ENCODE measurements at regions not wholly inside any gene's neighbourhood (a gene's known extent, or its start where the extent isn't known, plus 50 kb on each side); places are given as distances from the start of the nearest gene placed in this dataset.

DNA sequence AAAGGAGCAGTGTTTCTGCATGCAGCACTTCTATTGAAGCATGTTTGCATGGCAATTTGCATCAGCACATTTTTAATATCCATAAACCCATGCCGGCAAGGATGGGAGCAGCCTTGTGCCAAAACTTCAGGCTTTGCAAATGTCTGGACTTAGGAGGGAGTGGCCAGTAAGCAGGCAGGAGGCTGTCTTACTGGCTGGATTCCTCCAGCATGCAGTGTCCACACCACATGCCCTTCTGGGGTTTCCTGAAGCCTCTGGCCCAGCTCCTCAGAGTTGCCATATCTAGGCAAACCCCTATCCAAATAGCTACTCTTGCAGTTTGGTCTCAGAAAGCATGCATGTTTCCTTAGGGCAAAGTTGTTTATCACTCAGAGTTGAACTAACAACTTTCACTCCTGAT lies 139.1 kb upstream of the MRPS22 start:
- TF ChIP-seq GATA2 (IDR thresholded peaks at IDR 0.05; ENCODE audit: low read depth, low read length) (no peak), GATA3 (IDR thresholded peaks at IDR 0.05; ENCODE audit: low read depth, low read length) (no peak)

All from SH-SY5Y (cell line).